ENCODE measurements at regions not wholly inside any gene's neighbourhood (a gene's known extent, or its start where the extent isn't known, plus 50 kb on each side); places are given as distances from the start of the nearest gene placed in this dataset.

GRCh38 chr4:143273160-143273917, 63.3 kb upstream of the GAB1 start:
- peak overlapping the region; percentile 25 for H2AFZ ChIP-seq (ENCODE audit: low read length)
- H4K20me1 ChIP-seq (ENCODE audit: insufficient read depth, low read length) = no peaks in the 10 kb centered on the region
- peaks cover 5% of the 10 kb centered on the region for H3K4me1 ChIP-seq (ENCODE audit: insufficient read depth, low read length)
- H3K4me2 ChIP-seq (ENCODE audit: insufficient read depth, low read length) = no peak overlapping the region
- H3K27me3 ChIP-seq (ENCODE audit: insufficient read depth, low read length) = no peaks in the 10 kb centered on the region
- no peak for TF ChIP-seq CTCF (IDR thresholded peaks at IDR 0.05; ENCODE audit: extremely low read depth, low read depth, low read length)
- no peak overlapping the region for H3K4me3 ChIP-seq (ENCODE audit: insufficient read depth, low read length)
- H3K36me3 ChIP-seq (ENCODE audit: insufficient read depth, low read length) = no peaks in the 10 kb centered on the region
- no peak overlapping the region for H3K27ac ChIP-seq (ENCODE audit: low read depth, low read length)
- no peaks in the 10 kb centered on the region for H3K9me3 ChIP-seq (ENCODE audit: low read depth, low read length)
- DNase-seq (ENCODE audit: insufficient read length, low spot score, missing footprints) = peak; percentile 74
- no peaks in the 10 kb centered on the region for H3K79me2 ChIP-seq (ENCODE audit: insufficient read depth, low read length)

GRCh38 chr4:143280861-143281260, 55.8 kb upstream of the GAB1 start:
- no peaks in the 10 kb centered on the region for H4K20me1 ChIP-seq (ENCODE audit: insufficient read depth, low read length)
- no peaks in the 10 kb centered on the region for H3K79me2 ChIP-seq (ENCODE audit: insufficient read depth, low read length)
- no peak overlapping the region for H3K27ac ChIP-seq (ENCODE audit: low read depth, low read length)
- H3K9me3 ChIP-seq (ENCODE audit: low read depth, low read length) = no peaks in the 10 kb centered on the region
- H3K4me1 ChIP-seq (ENCODE audit: insufficient read depth, low read length) = peaks cover 5% of the 10 kb centered on the region
- TF ChIP-seq CTCF (IDR thresholded peaks at IDR 0.05; ENCODE audit: extremely low read depth, low read depth, low read length) = no peak
- no peak overlapping the region for H3K4me2 ChIP-seq (ENCODE audit: insufficient read depth, low read length)
- H3K36me3 ChIP-seq (ENCODE audit: insufficient read depth, low read length) = no peaks in the 10 kb centered on the region
- H3K4me3 ChIP-seq (ENCODE audit: insufficient read depth, low read length) = no peak overlapping the region
- no peaks in the 10 kb centered on the region for H3K27me3 ChIP-seq (ENCODE audit: insufficient read depth, low read length)
- no peak overlapping the region for H2AFZ ChIP-seq (ENCODE audit: low read length)
- DNase-seq (ENCODE audit: insufficient read length, low spot score, missing footprints) = no peak

GRCh38 chr4:143281507-143282190, 55.0 kb upstream of the GAB1 start:
- Histone ChIP-seq H3K4me3 (ENCODE audit: insufficient read depth, low read length) (no peak overlapping the region), H3K36me3 (ENCODE audit: insufficient read depth, low read length) (no peaks in the 10 kb centered on the region), H3K79me2 (ENCODE audit: insufficient read depth, low read length) (no peaks in the 10 kb centered on the region), H4K20me1 (ENCODE audit: insufficient read depth, low read length) (no peaks in the 10 kb centered on the region), H3K9me3 (ENCODE audit: low read depth, low read length) (no peaks in the 10 kb centered on the region), H3K27ac (ENCODE audit: low read depth, low read length) (no peak overlapping the region), H3K27me3 (ENCODE audit: insufficient read depth, low read length) (no peaks in the 10 kb centered on the region), H2AFZ (ENCODE audit: low read length) (peak overlapping the region; percentile 3), H3K4me1 (ENCODE audit: insufficient read depth, low read length) (peaks cover 12% of the 10 kb centered on the region), H3K4me2 (ENCODE audit: insufficient read depth, low read length) (no peak overlapping the region)
- DNase-seq (ENCODE audit: insufficient read length, low spot score, missing footprints) = no peak
- no peak for TF ChIP-seq CTCF (IDR thresholded peaks at IDR 0.05; ENCODE audit: extremely low read depth, low read depth, low read length)

- no peak overlapping the region for H3K4me3 ChIP-seq (ENCODE audit: insufficient read depth, low read length)
- H3K4me2 ChIP-seq (ENCODE audit: insufficient read depth, low read length) = no peak overlapping the region
- no peak for DNase-seq (ENCODE audit: insufficient read length, low spot score, missing footprints)
These were observed 54.4 kb upstream of the GAB1 start for GRCh38 chr4:143282211-143282707.

More at GRCh38 chr4:143282211-143282707, 54.4 kb upstream of the GAB1 start:
- H3K79me2 ChIP-seq (ENCODE audit: insufficient read depth, low read length) = no peaks in the 10 kb centered on the region
- peaks cover 17% of the 10 kb centered on the region for H3K4me1 ChIP-seq (ENCODE audit: insufficient read depth, low read length)
- H4K20me1 ChIP-seq (ENCODE audit: insufficient read depth, low read length) = no peaks in the 10 kb centered on the region
- no peaks in the 10 kb centered on the region for H3K27me3 ChIP-seq (ENCODE audit: insufficient read depth, low read length)
- no peak for TF ChIP-seq CTCF (IDR thresholded peaks at IDR 0.05; ENCODE audit: extremely low read depth, low read depth, low read length)
- H2AFZ ChIP-seq (ENCODE audit: low read length) = peak overlapping the region; percentile 37
- H3K27ac ChIP-seq (ENCODE audit: low read depth, low read length) = no peak overlapping the region
- H3K9me3 ChIP-seq (ENCODE audit: low read depth, low read length) = no peaks in the 10 kb centered on the region
- no peaks in the 10 kb centered on the region for H3K36me3 ChIP-seq (ENCODE audit: insufficient read depth, low read length)

All from osteoblast (primary cell).